ENCODE measurements at regions not wholly inside any gene's neighbourhood (a gene's known extent, or its start where the extent isn't known, plus 50 kb on each side); places are given as distances from the start of the nearest gene placed in this dataset.

GRCh38 chr10:64952042-64952441 is 1430.8 kb downstream of the REEP3 start:
- TF ChIP-seq, protein P1, sequence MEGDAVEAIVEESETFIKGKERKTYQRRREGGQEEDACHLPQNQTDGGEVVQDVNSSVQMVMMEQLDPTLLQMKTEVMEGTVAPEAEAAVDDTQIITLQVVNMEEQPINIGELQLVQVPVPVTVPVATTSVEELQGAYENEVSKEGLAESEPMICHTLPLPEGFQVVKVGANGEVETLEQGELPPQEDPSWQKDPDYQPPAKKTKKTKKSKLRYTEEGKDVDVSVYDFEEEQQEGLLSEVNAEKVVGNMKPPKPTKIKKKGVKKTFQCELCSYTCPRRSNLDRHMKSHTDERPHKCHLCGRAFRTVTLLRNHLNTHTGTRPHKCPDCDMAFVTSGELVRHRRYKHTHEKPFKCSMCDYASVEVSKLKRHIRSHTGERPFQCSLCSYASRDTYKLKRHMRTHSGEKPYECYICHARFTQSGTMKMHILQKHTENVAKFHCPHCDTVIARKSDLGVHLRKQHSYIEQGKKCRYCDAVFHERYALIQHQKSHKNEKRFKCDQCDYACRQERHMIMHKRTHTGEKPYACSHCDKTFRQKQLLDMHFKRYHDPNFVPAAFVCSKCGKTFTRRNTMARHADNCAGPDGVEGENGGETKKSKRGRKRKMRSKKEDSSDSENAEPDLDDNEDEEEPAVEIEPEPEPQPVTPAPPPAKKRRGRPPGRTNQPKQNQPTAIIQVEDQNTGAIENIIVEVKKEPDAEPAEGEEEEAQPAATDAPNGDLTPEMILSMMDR (IDR thresholded peaks at IDR 0.05; ENCODE audit: low read depth, low read length) = no peak
- no peak for TF ChIP-seq EZH2phosphoT487 (IDR thresholded peaks at IDR 0.05; ENCODE audit: low read depth)
